ENCODE measurements at regions not wholly inside any gene's neighbourhood (a gene's known extent, or its start where the extent isn't known, plus 50 kb on each side); places are given as distances from the start of the nearest gene placed in this dataset.

DNA sequence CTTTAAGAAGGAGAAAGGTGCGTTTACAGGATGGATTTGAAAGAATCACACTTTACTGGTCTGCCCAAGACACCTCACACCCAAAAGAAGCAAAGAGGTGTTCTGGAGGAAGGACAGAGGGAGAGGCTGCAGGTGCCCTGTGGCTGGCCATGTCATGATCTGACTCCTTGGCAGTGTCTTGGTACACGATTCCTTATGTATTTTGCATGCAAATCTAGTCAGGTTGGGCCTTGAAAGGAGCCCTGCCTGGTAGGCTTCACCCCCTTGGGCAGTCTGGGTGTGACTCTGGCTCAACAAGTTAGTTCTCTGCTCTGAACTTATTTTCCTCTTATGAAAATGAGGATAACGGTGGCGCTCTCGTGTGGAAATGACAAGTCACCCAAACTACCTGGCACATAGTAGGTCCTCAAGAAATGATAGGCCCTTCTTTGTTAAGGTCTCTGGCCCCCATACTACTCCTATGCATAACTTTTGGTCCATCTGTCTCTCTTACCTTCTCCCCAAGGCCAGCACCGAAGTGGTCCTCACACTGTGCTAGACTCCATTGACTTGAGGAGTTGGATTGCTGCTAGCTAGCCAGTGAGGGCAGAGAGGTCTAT lies 212.5 kb downstream of the SEMA6A start:
- DNase-seq (ENCODE audit: low read depth) = no peak
- peak overlapping the region; percentile 42 for H3K4me3 ChIP-seq (ENCODE audit: low read length)
- TF ChIP-seq, protein P1, sequence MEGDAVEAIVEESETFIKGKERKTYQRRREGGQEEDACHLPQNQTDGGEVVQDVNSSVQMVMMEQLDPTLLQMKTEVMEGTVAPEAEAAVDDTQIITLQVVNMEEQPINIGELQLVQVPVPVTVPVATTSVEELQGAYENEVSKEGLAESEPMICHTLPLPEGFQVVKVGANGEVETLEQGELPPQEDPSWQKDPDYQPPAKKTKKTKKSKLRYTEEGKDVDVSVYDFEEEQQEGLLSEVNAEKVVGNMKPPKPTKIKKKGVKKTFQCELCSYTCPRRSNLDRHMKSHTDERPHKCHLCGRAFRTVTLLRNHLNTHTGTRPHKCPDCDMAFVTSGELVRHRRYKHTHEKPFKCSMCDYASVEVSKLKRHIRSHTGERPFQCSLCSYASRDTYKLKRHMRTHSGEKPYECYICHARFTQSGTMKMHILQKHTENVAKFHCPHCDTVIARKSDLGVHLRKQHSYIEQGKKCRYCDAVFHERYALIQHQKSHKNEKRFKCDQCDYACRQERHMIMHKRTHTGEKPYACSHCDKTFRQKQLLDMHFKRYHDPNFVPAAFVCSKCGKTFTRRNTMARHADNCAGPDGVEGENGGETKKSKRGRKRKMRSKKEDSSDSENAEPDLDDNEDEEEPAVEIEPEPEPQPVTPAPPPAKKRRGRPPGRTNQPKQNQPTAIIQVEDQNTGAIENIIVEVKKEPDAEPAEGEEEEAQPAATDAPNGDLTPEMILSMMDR (conservative IDR thresholded peaks at IDR 0.05; ENCODE audit: low read depth, low read length) = no peak

DNA sequence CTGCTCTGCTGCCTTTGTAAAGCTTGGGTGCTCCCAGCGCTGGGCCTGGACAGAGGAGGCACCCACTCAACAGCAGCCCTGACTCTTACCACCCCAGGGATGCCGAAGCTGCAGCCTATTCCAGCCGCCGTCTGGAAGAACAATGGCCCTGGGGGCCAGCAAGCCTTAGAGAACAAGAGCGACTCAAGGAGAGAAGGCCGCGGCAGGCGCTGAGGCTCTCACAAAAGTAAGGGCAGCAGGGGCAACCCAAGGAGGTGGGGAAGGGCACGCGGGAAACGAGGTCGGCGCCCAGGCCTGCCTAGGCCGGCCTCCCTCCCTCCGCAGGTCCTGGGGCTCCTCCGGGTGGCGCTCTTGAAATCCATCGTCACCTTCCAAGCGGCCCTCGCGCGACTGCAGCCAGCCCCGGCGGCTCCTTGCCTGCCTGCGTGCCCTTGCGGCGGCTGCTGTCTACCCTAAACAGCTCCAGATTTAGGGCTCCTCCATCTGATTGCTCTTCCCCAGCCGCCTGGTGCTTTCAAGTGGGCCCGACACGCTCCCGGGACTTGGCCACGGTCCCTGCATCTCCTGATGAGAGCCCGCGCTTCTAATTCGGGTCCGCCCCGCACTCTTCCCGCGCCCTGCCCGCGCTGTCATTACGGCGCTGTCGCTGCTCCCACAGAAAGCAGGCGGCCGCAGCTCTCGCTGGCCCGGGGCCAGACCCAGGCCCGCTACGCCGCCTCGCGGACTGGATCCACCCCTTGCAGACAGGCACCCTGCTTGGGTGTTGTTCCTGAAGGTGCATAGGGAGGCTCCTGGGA lies 213.3 kb downstream of the SEMA6A start:
- H3K4me3 ChIP-seq (ENCODE audit: low read length) = peak overlapping the region; percentile 42
- no peak for DNase-seq (ENCODE audit: low read depth)
- TF ChIP-seq, protein P1 (conservative IDR thresholded peaks at IDR 0.05; ENCODE audit: low read depth, low read length) = peak; percentile 30

DNA sequence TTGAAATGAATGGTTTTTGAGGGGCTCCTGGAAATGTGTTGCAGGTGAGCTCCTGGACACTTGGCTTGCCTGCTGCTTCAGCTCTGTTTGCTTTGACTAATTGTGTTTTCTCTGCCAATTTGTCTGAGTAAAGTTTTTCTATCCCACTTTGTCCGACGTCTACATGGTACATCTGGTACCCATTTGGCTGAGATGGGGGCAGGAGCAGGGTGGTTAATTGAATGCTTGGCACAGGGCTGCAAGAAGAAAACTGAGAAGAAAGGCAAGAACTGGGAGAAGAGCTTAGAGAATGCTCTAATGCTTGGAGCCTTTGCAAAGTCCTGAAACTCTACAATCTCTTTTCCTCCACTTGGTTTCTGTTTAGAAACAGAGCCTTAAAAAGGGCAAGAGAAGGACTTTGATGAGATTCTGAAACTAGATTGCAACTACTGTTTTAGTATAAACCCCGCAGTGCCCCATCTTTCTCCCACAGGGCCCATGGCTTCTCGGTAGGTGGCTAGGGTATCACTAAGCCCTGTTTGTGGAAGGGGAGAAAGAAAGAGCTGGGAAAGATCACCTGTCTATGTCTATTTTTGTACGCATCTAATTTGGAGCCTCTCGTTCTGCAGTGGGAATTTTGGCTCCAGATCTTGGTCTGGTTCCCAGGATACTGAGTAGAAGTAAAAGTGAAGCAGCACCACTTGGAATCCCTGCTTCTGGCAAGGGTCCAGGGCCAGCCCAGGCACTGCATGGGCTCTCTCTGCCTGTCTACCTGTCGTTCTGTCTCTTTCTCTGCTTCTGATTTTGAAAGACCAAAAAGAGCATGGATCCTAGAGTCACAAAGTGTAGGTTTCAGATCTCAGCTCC lies 214.4 kb downstream of the SEMA6A start:
- no peak for DNase-seq (ENCODE audit: low read depth)
- no peak overlapping the region for H3K4me3 ChIP-seq (ENCODE audit: low read length)
- TF ChIP-seq, protein P1 (conservative IDR thresholded peaks at IDR 0.05; ENCODE audit: low read depth, low read length) = no peak

DNA sequence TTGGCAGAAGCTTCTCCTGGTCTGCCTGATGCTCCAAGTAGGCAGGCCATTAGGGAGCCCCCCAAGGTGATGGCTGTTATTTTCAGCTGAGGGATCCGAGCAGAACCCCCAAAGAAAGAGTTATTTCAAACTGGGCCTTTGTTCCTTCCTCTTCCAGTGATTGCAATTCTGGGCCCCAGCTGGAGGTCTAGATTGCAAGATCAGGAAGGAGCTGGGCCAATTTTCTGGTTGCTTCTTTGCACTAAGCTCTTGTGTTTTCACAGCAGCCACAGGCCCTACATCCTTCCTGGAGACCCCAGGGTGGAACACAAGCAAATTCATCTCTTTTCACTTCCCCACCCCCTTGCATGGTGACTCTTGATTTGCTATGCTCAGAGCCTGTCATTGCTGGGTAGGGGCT lies 215.0 kb downstream of the SEMA6A start:
- TF ChIP-seq, protein P1 (conservative IDR thresholded peaks at IDR 0.05; ENCODE audit: low read depth, low read length) = no peak
- H3K4me3 ChIP-seq (ENCODE audit: low read length) = no peak overlapping the region
- no peak for DNase-seq (ENCODE audit: low read depth)

DNA sequence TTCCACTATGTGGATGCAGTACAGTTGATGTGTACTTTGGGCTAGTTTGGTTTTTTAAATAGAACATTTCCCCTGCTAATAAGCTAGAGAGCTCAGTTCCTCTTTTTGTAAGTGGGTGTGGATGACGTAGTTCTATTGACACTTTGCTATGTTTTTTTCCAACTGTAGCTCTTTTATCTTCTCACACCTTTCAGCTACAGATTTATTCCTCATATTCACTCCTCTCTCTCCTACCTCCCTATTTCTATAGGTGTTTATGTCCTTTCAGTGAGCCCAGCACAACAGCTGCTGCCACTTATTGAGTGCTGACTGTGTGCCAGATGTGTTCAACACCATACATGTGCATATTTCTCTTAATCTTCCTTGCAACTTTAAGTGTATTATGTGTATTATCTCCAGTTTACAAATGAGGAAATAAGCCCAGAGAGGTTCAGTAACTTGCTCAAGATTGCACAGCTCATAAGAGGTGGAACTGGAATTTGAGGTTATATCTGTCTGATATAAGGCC lies 215.7 kb downstream of the SEMA6A start:
- TF ChIP-seq, protein P1 (conservative IDR thresholded peaks at IDR 0.05; ENCODE audit: low read depth, low read length) = no peak
- no peak overlapping the region for H3K4me3 ChIP-seq (ENCODE audit: low read length)
- no peak for DNase-seq (ENCODE audit: low read depth)

DNA sequence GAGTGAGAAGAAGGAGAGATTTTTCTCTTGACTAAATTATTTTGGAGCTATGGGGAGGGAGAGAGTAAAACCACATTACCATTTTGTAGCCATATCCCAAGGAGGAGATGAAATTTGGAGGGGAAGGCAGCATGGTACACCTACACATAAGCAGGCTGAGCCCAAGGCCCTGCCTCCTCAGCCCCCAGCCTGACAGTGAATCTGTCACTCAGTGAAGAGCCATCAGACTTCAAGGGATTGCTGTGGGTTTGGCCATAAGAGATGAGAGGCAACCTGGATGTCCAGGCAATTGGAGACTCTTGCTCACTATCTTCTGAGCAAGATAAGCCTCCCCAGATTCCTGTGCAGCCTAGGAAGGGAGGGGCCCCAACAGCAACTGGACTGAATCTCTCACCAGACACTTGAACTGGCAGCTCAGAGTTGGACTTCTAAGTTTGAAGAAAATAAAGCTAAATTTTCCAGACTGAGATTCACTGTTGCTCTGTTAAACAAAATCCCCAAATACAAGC lies 216.6 kb downstream of the SEMA6A start:
- TF ChIP-seq, protein P1 (conservative IDR thresholded peaks at IDR 0.05; ENCODE audit: low read depth, low read length) = no peak
- no peak overlapping the region for H3K4me3 ChIP-seq (ENCODE audit: low read length)
- no peak for DNase-seq (ENCODE audit: low read depth)
